ENCODE measurements at regions not wholly inside any gene's neighbourhood (a gene's known extent, or its start where the extent isn't known, plus 50 kb on each side); places are given as distances from the start of the nearest gene placed in this dataset.

DNA sequence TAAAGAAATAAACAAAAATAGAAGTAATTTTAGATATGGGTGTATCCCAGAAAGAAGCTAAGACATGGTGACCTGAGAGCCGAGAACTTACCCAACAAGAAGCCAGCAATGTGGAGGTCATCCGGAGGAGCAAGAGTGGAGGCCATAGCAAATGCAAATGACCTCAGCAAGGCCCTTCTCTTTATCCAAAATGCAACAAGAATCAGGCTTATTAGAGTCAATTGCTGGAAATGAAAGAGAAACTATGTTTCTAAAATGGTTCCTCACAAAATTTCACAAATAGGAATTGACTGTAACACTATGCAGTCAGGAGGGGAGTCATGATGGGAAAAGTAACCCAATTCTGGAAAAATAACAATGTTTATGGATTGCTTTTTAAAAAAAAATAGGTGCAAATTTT, 90.4 kb downstream of the TNFAIP3 start:
- H3K4me1 ChIP-seq, result no peaks in the 10 kb centered on the region
- peak overlapping the region in 1 of 2 donors; percentile 34 for H3K27ac ChIP-seq
- H3K27me3 ChIP-seq, result no peaks in the 10 kb centered on the region
- H3K4me3 ChIP-seq, result no peak overlapping the region
- no peak for DNase-seq (ENCODE audit: low spot score in 2 of 2)
- H3K36me3 ChIP-seq, result no peaks in the 10 kb centered on the region
- intact Hi-C loops (cut with DNase I; ENCODE audit: low total_unique reads), result no loop called here
- TF ChIP-seq POLR2AphosphoS5 (IDR thresholded peaks at IDR 0.05) (no peak), POLR2A (IDR thresholded peaks at IDR 0.05) (no peak)
- TF ChIP-seq, protein P1, sequence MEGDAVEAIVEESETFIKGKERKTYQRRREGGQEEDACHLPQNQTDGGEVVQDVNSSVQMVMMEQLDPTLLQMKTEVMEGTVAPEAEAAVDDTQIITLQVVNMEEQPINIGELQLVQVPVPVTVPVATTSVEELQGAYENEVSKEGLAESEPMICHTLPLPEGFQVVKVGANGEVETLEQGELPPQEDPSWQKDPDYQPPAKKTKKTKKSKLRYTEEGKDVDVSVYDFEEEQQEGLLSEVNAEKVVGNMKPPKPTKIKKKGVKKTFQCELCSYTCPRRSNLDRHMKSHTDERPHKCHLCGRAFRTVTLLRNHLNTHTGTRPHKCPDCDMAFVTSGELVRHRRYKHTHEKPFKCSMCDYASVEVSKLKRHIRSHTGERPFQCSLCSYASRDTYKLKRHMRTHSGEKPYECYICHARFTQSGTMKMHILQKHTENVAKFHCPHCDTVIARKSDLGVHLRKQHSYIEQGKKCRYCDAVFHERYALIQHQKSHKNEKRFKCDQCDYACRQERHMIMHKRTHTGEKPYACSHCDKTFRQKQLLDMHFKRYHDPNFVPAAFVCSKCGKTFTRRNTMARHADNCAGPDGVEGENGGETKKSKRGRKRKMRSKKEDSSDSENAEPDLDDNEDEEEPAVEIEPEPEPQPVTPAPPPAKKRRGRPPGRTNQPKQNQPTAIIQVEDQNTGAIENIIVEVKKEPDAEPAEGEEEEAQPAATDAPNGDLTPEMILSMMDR (IDR thresholded peaks at IDR 0.05), result no peak
- H3K9me3 ChIP-seq, result no peaks in the 10 kb centered on the region

DNA sequence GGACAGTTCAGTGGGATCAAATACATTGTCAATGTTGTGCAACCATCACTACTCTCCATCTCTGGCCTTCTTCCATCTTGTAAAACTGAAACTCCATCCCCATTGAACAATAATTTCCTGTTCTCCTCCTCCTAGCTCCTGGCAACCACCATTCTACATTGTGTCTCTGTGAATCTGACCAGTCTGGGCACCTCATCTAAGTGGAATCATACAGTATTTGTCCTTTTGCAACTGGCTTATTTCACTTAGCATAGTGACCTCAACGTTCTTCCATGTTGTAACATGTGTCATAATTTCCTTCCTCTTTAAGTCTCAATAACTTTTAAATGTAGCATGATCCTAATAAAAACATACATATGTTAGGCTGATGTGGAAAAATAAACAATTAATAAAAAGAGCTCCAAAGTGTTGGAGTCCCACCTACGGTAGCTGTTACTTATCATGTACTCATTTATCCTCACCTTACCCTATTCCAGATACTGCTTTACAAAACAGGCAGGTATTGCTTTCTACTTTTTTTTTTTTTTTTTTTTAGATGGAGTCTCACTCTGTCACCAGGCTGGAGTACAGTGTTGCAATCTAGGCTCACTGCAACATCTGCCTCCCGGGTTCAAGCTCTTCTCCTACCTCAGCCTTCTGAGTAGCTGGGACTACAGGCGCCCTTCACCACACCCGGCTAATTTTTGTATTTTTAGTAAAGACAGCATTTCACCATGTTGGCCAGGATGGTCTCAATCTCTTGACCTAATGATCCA, 91.9 kb downstream of the TNFAIP3 start:
- Histone ChIP-seq H3K27me3 (no peaks in the 10 kb centered on the region), H3K36me3 (no peaks in the 10 kb centered on the region), H3K4me1 (no peaks in the 10 kb centered on the region), H3K9me3 (no peaks in the 10 kb centered on the region), H3K27ac (no peak overlapping the region), H3K4me3 (no peak overlapping the region)
- TF ChIP-seq, protein P1 (IDR thresholded peaks at IDR 0.05), result no peak
- no peak for TF ChIP-seq POLR2AphosphoS5 (IDR thresholded peaks at IDR 0.05)
- no peak for TF ChIP-seq POLR2A (IDR thresholded peaks at IDR 0.05)
- no peak for DNase-seq (ENCODE audit: low spot score in 2 of 2)
- intact Hi-C loops (cut with DNase I; ENCODE audit: low total_unique reads), result no loop called here

DNA sequence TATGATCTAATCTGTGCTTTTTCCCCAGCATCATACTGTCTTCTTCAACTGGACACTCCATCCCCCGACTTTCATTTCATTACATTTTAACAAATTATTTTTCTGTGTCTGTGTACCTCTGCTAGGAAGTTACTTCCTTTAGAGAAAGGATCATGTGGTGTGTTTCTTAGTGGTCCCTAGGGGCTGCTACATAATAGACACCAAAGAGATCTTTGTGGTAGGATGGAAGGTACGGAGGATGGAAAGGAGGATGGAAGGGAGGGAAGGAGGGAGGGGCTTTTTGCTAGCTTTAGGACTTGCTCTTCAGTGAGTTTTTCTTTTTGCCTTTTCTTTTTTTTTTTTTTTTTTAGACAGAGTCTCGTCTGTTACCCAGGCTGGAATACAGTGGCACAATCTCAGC, 95.7 kb downstream of the TNFAIP3 start:
- Histone ChIP-seq H3K27ac (no peak overlapping the region), H3K27me3 (no peaks in the 10 kb centered on the region), H3K9me3 (no peaks in the 10 kb centered on the region), H3K4me3 (no peak overlapping the region), H3K4me1 (peaks cover 0 to 2% of the 10 kb centered on the region in 2 donors), H3K36me3 (no peaks in the 10 kb centered on the region)
- no peak for DNase-seq (ENCODE audit: low spot score in 2 of 2)
- no peak for TF ChIP-seq POLR2AphosphoS5 (IDR thresholded peaks at IDR 0.05)
- TF ChIP-seq, protein P1 (IDR thresholded peaks at IDR 0.05), result no peak
- no peak for TF ChIP-seq POLR2A (IDR thresholded peaks at IDR 0.05)
- intact Hi-C loops (cut with DNase I; ENCODE audit: low total_unique reads), result no loop called here

DNA sequence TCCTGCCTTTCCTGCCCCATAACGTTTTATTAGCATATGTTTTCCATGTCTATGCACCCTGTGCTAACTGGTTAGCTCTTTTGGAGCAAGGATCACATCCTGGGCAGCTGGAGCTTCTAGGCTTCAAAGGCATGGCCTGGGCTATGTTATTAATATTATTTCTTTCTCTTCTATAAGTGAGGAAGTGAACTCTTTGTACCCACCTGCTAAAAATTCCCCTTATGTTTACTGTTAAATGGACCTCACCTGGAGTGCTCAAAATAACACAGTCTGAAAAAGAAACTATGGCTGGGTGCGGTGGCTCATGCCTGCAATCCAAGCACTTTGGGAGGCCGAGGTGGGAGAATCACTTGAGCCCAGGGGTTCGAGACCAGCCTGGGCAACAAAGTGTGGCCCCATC, 97.8 kb downstream of the TNFAIP3 start:
- no peaks in the 10 kb centered on the region for H3K27me3 ChIP-seq
- intact Hi-C loops (cut with DNase I; ENCODE audit: low total_unique reads), result no loop called here
- no peak for DNase-seq (ENCODE audit: low spot score in 2 of 2)
- no peaks in the 10 kb centered on the region for H3K9me3 ChIP-seq
- H3K4me3 ChIP-seq, result no peak overlapping the region
- no peak overlapping the region for H3K27ac ChIP-seq
- no peak for TF ChIP-seq POLR2A (IDR thresholded peaks at IDR 0.05)
- TF ChIP-seq POLR2AphosphoS5 (IDR thresholded peaks at IDR 0.05), result no peak
- TF ChIP-seq, protein P1 (IDR thresholded peaks at IDR 0.05), result no peak
- H3K4me1 ChIP-seq, result peaks cover 0 to 4% of the 10 kb centered on the region in 2 donors
- no peaks in the 10 kb centered on the region for H3K36me3 ChIP-seq

DNA sequence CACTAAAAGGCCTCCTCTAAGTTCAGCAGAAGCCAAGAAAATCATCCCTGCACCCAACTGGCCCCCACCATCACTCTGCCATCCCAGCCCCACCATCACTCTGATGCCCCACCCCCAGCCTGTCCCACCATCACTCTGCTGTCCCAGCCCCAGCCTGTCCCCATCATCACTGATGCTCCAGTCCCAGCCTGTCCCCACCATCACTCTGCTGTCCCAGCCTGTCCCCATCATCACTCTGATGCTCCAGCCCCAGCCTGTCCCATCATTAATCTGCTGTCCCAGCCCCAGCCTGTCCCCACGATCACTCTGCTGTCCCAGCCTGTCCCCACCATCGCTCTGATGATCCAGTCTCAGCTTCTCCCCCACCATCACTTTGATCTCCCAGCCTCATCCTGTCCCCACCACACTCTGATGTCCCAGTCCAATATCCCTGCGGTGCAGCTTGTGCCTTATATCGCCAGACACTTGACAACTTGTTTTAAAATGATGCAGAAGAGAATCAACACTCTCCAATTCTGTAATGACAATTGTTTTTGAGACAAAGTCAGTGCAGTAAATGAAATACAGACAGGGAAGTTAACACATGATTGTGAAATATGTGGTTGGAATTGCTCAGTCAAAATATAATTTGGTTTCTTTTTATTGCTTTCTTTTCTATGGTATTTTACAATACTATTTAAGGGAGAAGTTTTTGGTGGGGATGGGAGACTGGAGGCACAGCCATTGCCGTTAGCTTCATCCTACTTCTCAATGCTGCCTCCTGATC, 100.8 kb downstream of the TNFAIP3 start:
- TF ChIP-seq, protein P1 (IDR thresholded peaks at IDR 0.05), result no peak
- H3K4me1 ChIP-seq, result peaks cover 0 to 4% of the 10 kb centered on the region in 2 donors
- no peak overlapping the region for H3K4me3 ChIP-seq
- no peaks in the 10 kb centered on the region for H3K36me3 ChIP-seq
- no peaks in the 10 kb centered on the region for H3K27me3 ChIP-seq
- no peaks in the 10 kb centered on the region for H3K9me3 ChIP-seq
- no peak for DNase-seq (ENCODE audit: low spot score in 2 of 2)
- H3K27ac ChIP-seq, result peak overlapping the region in 1 of 2 donors; percentile 74
- intact Hi-C loops (cut with DNase I; ENCODE audit: low total_unique reads), result no loop called here

Data from breast epithelium (tissue), 4 donors.